ENCODE measurements at regions not wholly inside any gene's neighbourhood (a gene's known extent, or its start where the extent isn't known, plus 50 kb on each side); places are given as distances from the start of the nearest gene placed in this dataset.
"Not testable (repeated sequence)": the region's sequence is repeated elsewhere in the genome, so short reads cannot be mapped to it uniquely, and the experiment has no call there.

GRCh38 chr2:21811541-21811940, 687.8 kb downstream of the TDRD15 start:
- no peak for DNase-seq

GRCh38 chr2:21812766-21813165, 689.0 kb downstream of the TDRD15 start:
- no peak for DNase-seq

GRCh38 chr2:21814588-21815149, 690.9 kb downstream of the TDRD15 start:
- no peak for DNase-seq

GRCh38 chr2:21818212-21818795, 694.5 kb downstream of the TDRD15 start:
- no peak for DNase-seq

- DNase-seq: no peak
These were observed 695.7 kb downstream of the TDRD15 start for GRCh38 chr2:21819454-21819853.

- no peak for DNase-seq
These were observed 696.5 kb downstream of the TDRD15 start for GRCh38 chr2:21820271-21820670.

- DNase-seq: no peak
These were observed 698.0 kb downstream of the TDRD15 start for GRCh38 chr2:21821672-21822227.

GRCh38 chr2:21822505-21822904, 698.7 kb downstream of the TDRD15 start:
- peak; percentile 52 to 77 for DNase-seq

- no peak for DNase-seq
These were observed 710.0 kb downstream of the TDRD15 start for GRCh38 chr2:21833767-21834166.

- DNase-seq: no peak
These were observed 712.5 kb downstream of the TDRD15 start for GRCh38 chr2:21836261-21836660.

GRCh38 chr2:21836719-21837118, 713.0 kb downstream of the TDRD15 start:
- no peak for DNase-seq

- no peak for DNase-seq
These were observed 713.6 kb downstream of the TDRD15 start for GRCh38 chr2:21837168-21837960.

- no peak for DNase-seq
These were observed 717.6 kb downstream of the TDRD15 start for GRCh38 chr2:21841341-21841740.

- not testable (repeated sequence) for DNase-seq
These were observed 726.6 kb downstream of the TDRD15 start for GRCh38 chr2:21850367-21850766.

GRCh38 chr2:21854938-21855337, 731.2 kb downstream of the TDRD15 start:
- no peak for DNase-seq

- DNase-seq: no peak
These were observed 732.9 kb downstream of the TDRD15 start for GRCh38 chr2:21856708-21857107.

- no peak for DNase-seq
These were observed 737.1 kb downstream of the TDRD15 start for GRCh38 chr2:21860907-21861306.

- no peak for DNase-seq
These were observed 742.5 kb downstream of the TDRD15 start for GRCh38 chr2:21866316-21866715.

GRCh38 chr2:21887881-21888280, 764.1 kb downstream of the TDRD15 start:
- no peak for DNase-seq

GRCh38 chr2:21890041-21890440, 766.3 kb downstream of the TDRD15 start:
- no peak for DNase-seq

- DNase-seq: no peak
These were observed 766.9 kb downstream of the TDRD15 start for GRCh38 chr2:21890716-21891115.

- no peak for DNase-seq
These were observed 767.4 kb downstream of the TDRD15 start for GRCh38 chr2:21891191-21891590.

GRCh38 chr2:21892140-21892539, 768.4 kb downstream of the TDRD15 start:
- DNase-seq: no peak

GRCh38 chr2:21895200-21895599, 771.4 kb downstream of the TDRD15 start:
- DNase-seq: no peak

All from NCI-H524 (cell line).